ENCODE measurements at regions not wholly inside any gene's neighbourhood (a gene's known extent, or its start where the extent isn't known, plus 50 kb on each side); places are given as distances from the start of the nearest gene placed in this dataset.

GRCh38 chr15:81785679-81786078 lies 260.1 kb downstream of the MEX3B start:
- TF ChIP-seq POLR2A (IDR thresholded peaks at IDR 0.05; ENCODE audit: low read depth, low read length): no peak
- no peak for TF ChIP-seq POLR2AphosphoS5 (IDR thresholded peaks at IDR 0.05; ENCODE audit: low read depth, low read length)
- no peak for TF ChIP-seq POU2F2 (IDR thresholded peaks at IDR 0.05; ENCODE audit: low read depth, low read length)
- TF ChIP-seq SPI1 (IDR thresholded peaks at IDR 0.05; ENCODE audit: low read depth, low read length): no peak

All from GM12891 (cell line).